ENCODE measurements at regions not wholly inside any gene's neighbourhood (a gene's known extent, or its start where the extent isn't known, plus 50 kb on each side); places are given as distances from the start of the nearest gene placed in this dataset.

DNA sequence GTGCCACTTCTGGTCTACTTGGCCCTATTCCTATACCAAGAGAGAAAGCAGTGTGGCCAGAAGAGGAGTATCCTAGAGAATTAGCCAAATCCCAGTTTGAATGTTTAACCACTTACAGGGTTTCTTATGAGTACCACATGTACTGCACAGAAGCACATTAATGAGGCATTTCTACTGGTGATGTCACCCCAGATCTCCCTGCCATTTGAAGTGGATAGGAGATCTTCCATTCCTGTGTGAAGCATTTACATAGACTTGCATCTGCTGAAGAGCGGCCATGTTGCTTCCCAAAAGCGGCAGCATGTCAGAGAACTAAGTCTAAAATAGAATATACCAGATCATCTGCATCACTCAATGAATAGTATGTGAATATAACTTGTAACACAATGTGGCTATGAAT lies 108.4 kb upstream of the TUSC7 start:
- H3K27ac ChIP-seq (ENCODE audit: insufficient read length, low read depth, low read length): no peak overlapping the region
- no peak overlapping the region for H3K56ac ChIP-seq (ENCODE audit: insufficient read length, low read depth, low read length)
- no peak overlapping the region for H2BK12ac ChIP-seq (ENCODE audit: insufficient read length, low read depth, low read length)
- no peak overlapping the region for H2BK5ac ChIP-seq (ENCODE audit: insufficient read length, low read length)
- H3T11ph ChIP-seq (ENCODE audit: low read length): no peak overlapping the region
- Mint-ChIP-seq H3K27me3 (ENCODE audit: low read depth) (no peaks in the 10 kb centered on the region), H3K27ac (no peak overlapping the region), H3K9me3 (no peaks in the 10 kb centered on the region), H3K4me3 (no peak overlapping the region), H3K36me3 (ENCODE audit: insufficient read depth in 1 of 3, low read depth in 3 of 3) (no peaks in the 10 kb centered on the region), H3K4me1 (no peaks in the 10 kb centered on the region)
- H3K9me3 ChIP-seq (ENCODE audit: control insufficient read depth, low read depth, low read length): no peaks in the 10 kb centered on the region
- no peak for DNase-seq
- H3K4me1 ChIP-seq (ENCODE audit: insufficient read depth, low read length): no peaks in the 10 kb centered on the region
- no peak overlapping the region for H3K4ac ChIP-seq (ENCODE audit: low read depth, low read length)
- no peaks in the 10 kb centered on the region for H3K79me2 ChIP-seq (ENCODE audit: insufficient read depth, low read length)
- H3K14ac ChIP-seq (ENCODE audit: insufficient read depth, low read length): no peak overlapping the region
- H3K79me1 ChIP-seq (ENCODE audit: insufficient read depth, low read depth, low read length, poor library complexity, severe bottlenecking): no peaks in the 10 kb centered on the region
- H4K20me1 ChIP-seq (ENCODE audit: control insufficient read depth, insufficient read depth, insufficient read length): no peaks in the 10 kb centered on the region
- H3K4me2 ChIP-seq (ENCODE audit: insufficient read depth, insufficient read length, low read length): no peak overlapping the region
- no peak overlapping the region for H2AK5ac ChIP-seq (ENCODE audit: insufficient read length, low read length)
- H4K5ac ChIP-seq (ENCODE audit: insufficient read length, low read depth, low read length): no peak overlapping the region
- H2BK120ac ChIP-seq (ENCODE audit: low read depth, low read length, poor library complexity, severe bottlenecking): no peak overlapping the region
- no peaks in the 10 kb centered on the region for H3K23me2 ChIP-seq (ENCODE audit: insufficient read length, low read depth, low read length, poor library complexity, severe bottlenecking)
- no peak overlapping the region for H3K9ac ChIP-seq (ENCODE audit: extremely low read depth, insufficient read length, low read length)
- H4K8ac ChIP-seq (replicated peaks; ENCODE audit: insufficient read length, low read depth, low read length): no peak overlapping the region
- H3K23ac ChIP-seq (ENCODE audit: insufficient read length, low read depth, low read length): no peak overlapping the region
- H2BK15ac ChIP-seq (ENCODE audit: low read depth, low read length): no peak overlapping the region
- H3K18ac ChIP-seq (ENCODE audit: insufficient read length, low read depth, low read length): no peak overlapping the region
- WGBS (ENCODE audit: extremely low coverage, insufficient read length, low lambda C conversion rate): no CpG with 5 or more reads among the region's 2 CpGs
- H2BK20ac ChIP-seq (ENCODE audit: low read depth, low read length, poor library complexity, severe bottlenecking): no peak overlapping the region
- TF ChIP-seq, protein P1, sequence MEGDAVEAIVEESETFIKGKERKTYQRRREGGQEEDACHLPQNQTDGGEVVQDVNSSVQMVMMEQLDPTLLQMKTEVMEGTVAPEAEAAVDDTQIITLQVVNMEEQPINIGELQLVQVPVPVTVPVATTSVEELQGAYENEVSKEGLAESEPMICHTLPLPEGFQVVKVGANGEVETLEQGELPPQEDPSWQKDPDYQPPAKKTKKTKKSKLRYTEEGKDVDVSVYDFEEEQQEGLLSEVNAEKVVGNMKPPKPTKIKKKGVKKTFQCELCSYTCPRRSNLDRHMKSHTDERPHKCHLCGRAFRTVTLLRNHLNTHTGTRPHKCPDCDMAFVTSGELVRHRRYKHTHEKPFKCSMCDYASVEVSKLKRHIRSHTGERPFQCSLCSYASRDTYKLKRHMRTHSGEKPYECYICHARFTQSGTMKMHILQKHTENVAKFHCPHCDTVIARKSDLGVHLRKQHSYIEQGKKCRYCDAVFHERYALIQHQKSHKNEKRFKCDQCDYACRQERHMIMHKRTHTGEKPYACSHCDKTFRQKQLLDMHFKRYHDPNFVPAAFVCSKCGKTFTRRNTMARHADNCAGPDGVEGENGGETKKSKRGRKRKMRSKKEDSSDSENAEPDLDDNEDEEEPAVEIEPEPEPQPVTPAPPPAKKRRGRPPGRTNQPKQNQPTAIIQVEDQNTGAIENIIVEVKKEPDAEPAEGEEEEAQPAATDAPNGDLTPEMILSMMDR (conservative IDR thresholded peaks at IDR 0.05): no peak
- no peak overlapping the region for H2AFZ ChIP-seq (ENCODE audit: low read length)
- H3K27me3 ChIP-seq (ENCODE audit: insufficient read depth, low read length): no peaks in the 10 kb centered on the region
- H4K91ac ChIP-seq (ENCODE audit: insufficient read length, low read depth, low read length): no peak overlapping the region
